NCI-H1092 treated with DMSO at 0.1 percent for 48 hours (cell line): ENCODE measurements at regions not wholly inside any gene's neighbourhood (a gene's known extent, or its start where the extent isn't known, plus 50 kb on each side); places are given as distances from the start of the nearest gene placed in this dataset.
"Not testable (repeated sequence)": the region's sequence is repeated elsewhere in the genome, so short reads cannot be mapped to it uniquely, and the experiment has no call there.

ENCODE experiments used
- DNase-seq: peaks from one replicate; lab custom pipeline; 2025; lab: John Stamatoyannopoulos, UW

DNA sequence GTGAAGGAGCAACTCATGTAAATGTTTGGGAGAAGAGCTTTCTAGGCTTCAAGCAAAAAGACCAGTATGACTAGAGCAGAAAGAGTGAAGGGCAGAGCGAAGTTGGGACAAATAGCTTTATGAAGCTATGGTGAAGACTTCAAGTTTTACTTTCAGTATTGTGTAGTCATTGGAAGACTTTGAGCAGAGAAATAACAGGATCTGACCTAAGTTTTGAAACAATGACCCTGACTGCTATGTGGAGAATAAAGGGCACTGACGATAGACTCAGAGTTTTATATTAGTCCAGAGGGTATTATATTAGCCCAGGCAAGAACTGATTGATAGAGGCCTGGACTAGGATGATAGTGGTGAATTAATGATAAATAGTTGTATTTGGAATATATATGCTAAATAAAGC, 187.3 kb downstream of the KTN1 start:
- DNase-seq, result no peak

DNA sequence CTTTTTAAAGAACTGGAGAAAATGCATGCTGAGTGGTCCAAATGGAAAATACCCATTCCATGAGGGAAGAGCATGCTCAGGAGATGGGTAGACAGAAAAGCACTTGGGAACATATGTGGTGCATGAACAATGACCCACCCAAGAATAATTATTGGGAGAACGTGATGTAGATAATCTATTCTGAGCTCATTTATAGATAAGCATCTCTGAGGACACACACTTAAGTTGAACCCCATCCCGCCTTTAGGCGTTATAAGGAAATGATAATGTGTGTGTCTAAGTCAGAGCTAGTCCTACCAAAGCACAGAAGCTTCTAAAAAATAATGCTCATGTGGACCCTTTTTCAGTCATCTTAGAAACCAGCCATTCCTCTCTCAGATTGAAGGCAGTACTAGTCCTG, 189.9 kb downstream of the KTN1 start:
- no peak for DNase-seq

DNA sequence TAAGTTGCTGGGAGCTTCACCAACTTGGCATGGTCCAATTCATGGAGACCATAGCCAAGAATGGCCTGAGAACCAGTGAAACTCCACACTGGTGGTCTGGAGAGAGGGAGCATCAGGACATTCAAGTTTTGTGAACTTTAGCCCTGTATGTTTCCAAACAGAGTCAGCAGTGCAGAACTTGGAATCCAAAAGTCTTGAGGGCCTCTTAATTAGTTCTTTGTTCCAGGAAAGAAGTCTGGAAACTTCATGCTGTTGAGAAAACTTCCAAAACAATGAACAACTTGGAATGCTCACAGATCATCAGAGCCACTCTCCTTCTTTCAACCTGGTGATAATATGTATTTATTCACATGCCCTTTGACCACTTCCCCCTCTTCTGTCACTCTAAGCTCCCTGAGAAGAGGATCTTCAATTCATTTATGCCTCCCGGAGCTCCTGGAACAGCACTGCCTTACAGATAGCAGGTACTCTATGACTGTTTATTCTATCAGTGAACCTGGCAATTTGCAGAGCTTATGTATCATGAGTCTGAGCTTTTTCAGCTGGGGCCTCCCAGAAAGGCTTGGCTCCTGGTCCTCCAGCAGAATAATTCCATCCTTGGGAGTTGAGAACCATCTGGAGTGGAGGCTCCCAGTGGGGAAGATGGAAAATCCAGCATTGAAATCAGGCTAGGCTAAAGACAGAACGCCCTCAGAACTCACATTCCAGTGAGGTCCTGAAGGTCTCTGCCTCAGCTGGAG, 191.4 kb downstream of the KTN1 start:
- no peak for DNase-seq

DNA sequence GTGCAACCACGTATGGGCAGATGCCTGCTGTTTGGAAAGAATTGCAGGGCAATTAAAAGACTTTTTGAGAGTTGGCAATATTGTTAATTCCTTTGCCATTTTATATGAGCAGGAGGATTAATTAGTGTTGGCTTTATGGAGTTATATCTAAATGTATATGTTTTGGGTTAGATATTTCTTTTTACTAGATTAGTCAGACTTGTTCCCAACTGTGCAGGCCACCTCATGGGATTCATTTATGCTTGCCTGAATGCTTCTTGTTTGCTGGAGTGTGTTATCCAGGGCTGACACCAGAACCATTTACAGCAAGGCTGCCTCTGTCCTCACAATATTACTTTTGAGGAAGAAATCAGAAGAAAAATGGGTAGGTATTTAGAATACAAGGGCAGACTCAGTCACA, 192.5 kb downstream of the KTN1 start:
- no peak for DNase-seq

DNA sequence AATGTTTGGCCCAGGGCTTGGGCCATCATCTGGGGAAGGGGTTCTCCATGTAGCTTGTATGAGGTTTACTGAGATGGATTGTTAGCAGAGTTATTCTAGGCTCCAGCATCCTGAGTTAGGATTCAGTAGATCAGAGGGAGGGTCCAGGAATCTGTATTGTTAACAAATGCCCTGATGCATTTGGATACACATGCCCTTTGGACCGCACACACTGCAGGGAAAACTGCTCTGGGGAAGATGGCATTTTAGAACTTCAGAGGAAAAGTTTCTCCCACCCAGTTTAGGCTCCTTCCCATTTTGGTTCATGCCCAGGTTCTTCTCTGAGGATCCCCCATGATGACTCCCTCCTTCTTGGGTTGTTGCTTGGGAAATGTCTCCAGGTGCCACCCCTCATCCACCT, 193.3 kb downstream of the KTN1 start:
- DNase-seq, result no peak

DNA sequence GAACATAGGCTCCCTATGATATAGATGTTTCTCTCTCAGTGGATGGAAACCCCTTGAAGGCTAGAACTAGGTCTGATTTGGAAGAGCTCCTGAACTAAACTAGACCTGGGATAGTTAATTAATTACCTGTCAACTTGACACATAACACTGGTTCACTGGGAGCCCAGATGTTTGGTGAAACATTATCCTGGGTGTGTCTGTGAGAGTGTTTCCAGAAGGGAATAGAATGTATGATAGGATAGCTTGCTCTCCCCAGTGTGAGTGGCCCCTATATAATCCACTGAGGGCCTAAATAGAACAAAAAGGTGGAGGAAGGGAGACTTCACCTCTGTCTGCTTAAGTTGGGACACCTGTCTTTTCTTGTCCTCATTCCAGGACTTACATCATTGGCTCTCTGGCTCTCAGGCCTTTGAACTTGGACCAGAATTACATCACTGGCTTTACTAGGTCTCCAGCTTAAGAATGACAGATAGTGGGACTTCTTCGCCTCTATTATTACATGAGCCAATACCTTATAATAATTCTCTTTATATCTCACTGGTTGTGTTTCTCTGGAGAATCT, 194.1 kb downstream of the KTN1 start:
- no peak for DNase-seq

DNA sequence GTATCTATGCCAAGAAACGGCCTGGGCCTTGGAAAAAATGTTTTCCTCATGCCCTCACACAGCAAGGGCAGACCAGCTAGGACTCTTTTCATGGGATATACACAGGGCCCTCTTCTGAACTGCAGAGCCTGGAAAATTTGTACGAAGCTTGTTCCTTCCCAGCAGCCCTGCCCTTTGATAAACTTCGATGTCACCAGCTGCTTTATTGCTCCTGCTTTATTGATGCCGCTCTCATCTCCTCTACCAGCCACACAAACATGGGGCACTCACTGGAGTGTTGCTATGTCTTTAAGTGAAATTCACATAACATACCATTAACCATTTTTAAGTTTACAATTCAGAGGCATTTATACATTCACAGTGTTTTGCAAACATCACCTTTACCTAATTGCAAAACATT, 197.9 kb downstream of the KTN1 start:
- no peak for DNase-seq

DNA sequence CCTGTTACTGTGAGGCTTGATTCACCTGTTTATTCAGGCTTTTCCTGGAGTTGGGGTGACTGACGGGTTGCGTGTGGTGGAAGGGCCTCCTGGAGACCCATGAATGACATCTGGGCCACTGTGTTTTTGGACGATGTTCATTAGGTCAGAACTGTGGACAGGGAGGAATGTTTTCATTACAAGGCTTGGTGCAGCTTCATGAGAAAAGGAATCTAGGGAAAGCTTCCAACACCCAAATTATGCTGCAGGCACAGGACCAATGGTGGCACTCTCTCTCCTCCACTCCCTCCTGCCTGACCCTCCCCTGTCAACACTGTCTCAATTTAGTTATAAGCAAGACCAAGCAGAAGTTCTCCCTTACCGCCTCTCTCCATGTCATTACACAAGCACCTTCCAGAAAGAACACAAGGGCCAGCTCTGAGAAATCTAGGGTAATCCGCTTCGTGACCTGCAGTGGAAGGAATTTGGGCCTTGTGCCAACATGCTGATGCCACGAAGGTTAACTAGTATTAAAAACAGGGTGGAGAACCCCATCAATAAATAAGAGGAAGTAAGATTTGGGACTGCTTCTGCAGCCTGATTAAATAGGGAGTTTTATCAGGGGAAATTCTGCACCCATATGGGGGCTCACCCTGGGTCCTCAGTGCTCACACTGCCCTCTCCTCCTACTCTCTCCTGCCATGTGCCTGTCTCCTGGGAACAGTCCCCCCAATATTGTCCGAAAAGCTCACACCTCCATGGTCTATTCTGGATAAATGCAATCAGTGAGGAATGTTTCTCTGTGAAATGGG, 200.3 kb downstream of the KTN1 start:
- DNase-seq, result no peak

DNA sequence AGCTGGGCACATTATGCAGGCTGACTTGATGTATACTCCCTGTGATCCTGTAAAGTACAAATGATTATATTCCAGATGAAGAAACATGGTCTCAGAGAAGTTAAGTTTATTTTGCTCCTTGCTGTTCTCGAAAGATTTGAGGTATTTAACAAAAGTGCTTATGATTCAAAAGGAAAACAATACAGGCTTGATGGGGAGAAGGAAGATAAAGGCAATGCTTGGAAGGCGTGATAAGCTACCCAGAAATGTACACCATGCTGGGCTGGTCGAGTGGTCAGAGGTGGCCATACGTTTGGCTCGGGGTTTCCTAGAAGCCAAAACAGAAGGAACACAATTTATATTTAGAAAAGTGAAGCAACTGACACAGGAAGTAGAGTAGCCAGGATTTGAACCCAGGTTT, 201.0 kb downstream of the KTN1 start:
- no peak for DNase-seq

DNA sequence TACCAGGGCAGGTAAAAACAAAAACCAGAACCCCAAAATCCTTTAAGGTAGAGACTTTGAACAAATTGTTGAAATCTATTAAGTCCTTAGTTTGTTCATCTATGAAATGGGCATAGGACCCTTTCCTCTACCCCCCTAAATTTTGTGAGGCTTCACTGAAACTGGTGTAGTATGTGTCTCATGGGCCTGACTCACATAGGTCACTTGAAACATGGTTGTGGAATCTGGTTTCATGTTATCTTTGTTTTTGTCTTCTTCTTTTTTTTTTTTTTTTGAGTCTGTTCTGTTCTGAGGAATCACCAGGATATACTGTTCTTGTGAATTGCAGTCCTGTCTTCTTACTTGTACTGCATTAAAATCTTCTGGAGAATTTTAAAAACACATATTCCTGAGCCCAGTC, 202.2 kb downstream of the KTN1 start:
- DNase-seq, result no peak

DNA sequence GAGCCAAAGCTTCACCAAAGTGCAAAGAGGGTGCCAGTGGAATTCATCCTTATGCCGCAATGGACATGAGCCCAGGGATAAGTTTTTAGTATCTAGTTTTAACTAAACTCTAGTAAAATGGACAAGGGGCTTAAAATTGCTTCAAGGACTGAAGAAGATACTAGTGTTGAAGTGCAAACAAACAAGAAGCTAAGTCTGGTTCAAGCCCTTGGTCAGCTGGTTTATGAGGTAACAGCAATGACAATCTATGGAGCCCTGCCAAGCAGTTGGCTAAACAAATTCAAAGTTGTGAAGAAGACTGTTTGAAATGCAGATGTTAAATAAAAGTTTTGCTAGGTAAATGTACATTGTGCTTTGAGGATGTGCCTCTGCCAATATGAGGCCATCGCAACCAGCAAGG, 209.4 kb downstream of the KTN1 start:
- no peak for DNase-seq

DNA sequence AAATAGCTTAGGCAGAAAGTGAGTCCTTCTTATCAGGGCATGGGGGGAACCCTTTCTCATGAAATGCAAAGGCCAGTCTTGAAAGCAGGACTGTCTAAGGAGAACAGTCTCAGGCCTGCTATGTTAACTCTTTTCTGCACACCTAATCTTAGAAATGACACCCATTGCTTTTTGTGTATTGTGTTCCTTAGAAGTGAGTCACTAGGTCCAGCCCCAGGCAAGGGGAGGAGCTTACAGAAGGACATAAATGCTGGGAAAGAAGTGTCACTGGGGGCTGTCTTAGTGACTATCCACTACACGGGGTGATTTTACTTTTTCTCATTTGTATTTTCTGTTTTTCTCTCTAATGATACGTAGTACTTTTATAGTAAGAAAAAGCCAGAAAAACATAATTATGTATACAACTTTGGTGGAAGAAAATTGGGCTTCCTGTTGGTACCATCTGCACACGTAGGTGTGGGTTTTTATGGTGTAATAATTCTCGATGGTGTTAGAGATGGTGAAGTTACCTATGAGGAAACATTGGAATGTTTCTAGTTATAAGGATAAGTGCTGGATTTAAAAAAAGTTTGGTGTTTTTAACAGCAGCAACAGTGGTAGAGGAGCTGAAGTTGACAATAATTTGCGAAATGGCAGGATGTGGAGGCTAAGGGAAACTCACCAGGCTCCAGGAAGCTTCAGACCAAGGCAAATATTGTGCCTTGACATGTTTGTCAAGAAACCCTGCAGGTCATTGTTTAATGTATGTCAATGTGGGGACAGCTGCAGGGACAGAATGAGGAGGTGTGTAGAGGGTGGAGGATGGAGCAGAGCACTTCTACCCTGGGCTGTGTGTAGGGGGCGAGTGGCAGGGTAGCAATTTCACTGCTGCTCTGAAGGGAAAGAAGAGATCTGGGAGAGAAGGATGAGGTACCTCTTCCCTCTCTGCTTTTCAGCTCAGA, 214.9 kb downstream of the KTN1 start:
- DNase-seq, result no peak

DNA sequence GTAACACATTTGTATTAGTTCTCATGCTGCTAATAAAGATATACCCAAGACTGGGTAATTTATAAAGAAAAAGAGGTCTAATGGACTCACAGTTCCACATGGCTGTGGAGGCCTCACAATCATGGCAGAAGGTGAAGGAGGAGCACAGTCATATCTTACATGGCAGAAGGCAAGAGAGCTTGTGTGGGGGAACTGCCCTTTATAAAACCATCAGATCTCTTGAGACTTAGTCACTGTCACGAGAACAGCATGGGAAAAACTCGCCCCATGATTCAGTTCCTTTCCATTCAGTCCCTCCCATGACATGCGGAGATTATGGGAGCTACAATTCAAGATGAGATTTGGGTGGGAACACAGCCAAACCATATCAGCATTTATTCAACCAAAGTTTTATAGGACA, 216.5 kb downstream of the KTN1 start:
- DNase-seq, result not testable (repeated sequence)

DNA sequence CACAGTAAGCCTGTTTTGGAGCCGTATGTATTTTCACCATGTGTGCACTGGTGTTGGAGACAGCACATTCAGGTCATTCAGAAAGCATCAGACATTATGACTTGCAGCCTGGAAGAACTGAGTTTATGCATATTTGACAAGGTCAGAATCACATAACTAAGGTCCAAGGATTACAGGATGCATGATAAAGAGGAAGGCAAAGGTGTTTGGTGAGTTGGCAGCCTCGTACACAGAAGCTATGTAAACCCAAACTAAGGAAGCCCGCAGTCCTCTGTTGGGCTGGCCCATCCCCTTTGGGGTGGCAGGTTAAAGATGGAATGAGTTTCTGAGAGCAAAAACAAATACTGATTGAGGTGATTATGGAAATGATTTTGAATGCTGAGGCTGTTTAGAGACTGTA, 218.4 kb downstream of the KTN1 start:
- DNase-seq, result no peak

DNA sequence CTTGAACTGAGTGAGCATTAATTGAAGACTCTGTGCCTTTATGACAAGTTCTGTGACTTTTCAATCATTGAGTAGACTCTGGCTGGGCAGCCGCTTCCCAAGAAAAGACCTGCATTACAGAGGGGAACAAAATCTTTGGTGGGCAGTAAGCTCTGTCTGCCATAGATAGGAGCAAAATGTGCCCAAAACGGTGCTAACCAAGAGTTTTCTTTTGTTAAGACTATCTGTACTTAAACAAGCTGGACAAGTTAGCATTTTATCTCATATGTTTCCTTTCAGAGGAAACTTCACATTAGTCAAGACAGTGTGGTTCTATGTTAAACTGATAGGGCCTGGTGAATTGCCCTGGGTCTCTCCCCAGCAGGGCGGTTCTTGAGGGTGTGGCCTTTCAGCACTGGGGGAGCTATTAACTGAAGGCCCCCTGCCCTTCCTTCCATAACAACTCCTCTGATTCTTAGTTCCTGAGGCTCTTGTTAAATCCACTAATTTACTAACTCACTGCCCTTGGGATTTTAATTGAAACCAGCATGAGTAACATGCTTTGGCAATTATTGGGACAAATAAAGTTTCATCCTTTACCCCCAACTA, 219.6 kb downstream of the KTN1 start:
- no peak for DNase-seq

DNA sequence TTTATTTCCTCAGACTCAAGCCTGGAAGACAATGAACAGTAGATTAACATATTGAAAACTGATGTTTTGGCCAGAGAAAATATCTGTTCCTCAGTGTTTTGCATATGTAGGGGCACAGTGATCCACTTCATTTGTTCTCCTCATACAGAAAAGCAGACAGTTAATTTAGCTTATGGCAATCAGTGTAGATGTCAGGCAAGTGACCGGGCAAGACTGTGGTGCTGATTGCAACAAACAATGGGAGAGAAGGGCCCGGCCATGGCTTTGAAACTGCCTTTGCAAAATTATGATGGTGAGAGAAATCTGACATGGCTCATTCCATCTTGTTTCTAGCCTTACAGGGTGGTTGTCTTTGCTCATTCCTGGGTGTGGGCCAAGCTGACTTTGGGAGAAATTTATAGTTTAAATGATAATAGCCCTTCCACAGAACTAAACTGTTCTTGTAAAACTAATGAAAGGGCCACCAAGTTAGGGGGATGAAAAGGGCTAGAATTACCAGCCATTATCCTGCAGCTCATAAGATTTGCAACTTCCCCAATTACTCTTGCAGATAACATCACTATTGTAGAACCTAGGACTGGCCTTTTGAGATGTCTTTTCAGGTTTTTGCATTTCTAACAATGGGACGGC, 220.3 kb downstream of the KTN1 start:
- DNase-seq, result no peak

DNA sequence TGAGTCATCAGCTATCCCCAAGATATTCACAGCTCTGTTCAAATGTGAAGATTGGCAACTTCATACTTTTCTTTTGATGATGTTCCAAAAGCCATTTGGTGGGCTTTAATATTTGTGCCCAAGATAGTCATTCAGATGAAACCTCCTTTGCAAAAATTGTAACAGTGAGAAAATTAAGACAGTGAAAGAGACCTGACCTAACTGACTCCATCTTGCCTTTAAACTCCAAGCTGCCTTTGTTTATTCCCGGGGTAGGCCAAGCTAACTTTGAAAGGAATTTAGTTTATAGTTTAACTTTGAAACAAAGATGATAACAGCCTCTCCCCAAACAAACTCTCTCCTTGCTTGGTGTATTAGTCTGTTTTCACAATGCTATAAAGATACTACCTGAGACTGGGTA, 221.1 kb downstream of the KTN1 start:
- DNase-seq, result no peak

DNA sequence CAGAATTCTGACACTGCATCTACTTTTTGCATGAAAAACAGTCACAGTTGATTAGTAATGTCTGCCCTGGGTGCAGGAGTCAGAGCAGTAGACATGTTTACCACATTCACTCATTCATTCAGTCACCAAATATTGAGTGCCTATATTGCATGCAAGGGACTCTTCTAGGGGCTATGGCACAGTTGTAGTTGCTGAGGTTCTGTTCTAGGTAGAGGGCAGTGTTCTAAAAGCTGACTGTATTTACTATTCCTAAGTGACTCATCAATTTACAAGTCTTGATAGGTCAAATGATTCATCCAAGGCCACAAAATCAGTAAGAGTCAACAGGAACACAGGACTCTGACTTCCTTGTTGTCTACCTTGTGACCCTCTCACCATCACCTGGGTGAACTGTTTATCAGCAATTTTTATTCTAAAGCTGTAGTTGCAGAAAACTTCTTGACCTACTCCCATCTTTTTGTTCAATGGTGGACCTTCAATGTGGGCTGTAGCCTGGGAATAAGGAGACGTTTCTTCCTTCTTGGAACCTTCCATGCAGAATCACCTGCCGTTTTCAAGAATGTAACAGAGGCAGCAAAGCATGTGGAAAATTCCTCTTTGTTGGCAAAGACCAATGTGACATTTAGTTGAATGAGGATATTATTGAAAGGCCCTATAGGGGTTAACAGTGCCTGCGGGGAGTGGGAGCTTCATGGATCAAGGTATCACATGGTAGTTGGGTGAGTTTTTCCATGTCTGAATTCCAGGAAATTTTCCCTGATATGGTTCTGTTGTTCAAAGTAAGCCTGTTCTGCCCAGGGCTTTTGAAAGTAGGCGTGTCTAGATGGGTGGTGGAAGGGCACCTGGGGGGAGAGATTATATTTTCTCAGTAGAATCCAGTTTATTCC, 223.2 kb downstream of the KTN1 start:
- DNase-seq, result no peak

DNA sequence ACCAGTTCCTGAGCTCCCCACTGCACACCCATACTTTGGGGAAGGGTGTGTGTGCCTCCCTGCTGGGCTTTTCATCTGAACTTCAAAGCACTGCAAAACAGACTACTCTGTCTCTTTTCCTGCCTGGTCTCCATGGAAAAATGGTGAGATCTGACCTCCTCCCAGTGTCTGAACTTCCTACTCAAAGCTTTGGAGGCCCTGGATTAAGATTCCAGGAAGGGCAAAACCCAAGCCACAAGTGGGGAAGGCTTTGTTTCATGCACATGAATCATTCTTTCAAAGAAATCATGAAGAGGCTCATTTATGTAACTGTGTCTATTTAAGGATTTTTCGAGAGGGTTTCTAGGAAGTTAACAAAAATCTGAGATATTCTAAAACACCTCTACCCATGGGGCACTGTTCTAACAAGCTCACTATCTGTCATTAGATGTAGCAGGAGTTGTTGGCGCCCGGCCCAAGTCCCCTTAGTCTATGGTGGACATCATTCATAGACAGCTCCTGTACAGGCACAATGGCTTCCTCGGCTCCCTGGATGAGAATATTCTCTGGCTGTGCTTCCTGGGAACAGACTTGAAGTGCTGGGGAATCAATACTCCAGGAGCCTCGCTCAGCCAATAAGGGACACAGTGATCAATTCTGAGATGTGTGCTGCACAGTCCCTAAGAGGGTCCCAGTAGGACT, 224.0 kb downstream of the KTN1 start:
- DNase-seq, result no peak

DNA sequence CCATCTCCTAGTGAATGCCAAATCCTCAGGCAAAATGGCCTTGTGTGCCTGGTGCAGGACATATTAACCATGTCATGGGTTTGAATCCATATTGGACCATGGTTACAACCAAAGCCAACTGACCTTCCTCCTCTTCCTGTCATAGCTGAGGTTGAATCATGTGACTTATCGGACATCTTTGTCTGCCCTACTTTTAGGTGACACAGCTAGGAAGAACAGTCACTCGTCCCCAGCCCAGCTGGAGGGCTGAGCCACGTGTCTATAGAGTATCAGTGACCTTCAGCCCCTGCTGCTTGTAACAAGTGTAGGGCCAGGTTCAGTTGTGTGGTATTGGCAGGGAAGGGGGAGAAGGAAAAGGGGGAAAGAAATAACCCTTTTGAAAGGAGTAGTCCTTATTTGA, 225.2 kb downstream of the KTN1 start:
- no peak for DNase-seq
